HEK293 (cell line): ENCODE measurements at regions not wholly inside any gene's neighbourhood (a gene's known extent, or its start where the extent isn't known, plus 50 kb on each side); places are given as distances from the start of the nearest gene placed in this dataset.
"Not testable (repeated sequence)": the region's sequence is repeated elsewhere in the genome, so short reads cannot be mapped to it uniquely, and the experiment has no call there.

Experiments
- CTCF ChIA-PET: fragments of 350-600 bp; formaldehyde crosslinking; extraction: SDS; loops from one replicate; lab custom pipeline; 2021; ENCODE audit warnings: antibody characterized with exemption; lab: Yijun Ruan, JAX
- POLR2A ChIA-PET: fragments of 300-600 bp; formaldehyde crosslinking; extraction: SDS; loops from one replicate; lab custom pipeline; 2020; ENCODE audit warnings: antibody characterized with exemption, inconsistent platforms; lab: Yijun Ruan, JAX
- H3K27ac ChIP-seq: fragments of 200-500 bp; sonication (Bioruptor generic); 2 replicates; pipeline ENCODE4 v1.5.1; 2014; ENCODE audit warnings: low read depth, low read length, control low read depth, inconsistent platforms; ENCODE audit errors: extremely low read depth
- H3K36me3 ChIP-seq, 2 experiments: fragments of 200-500 bp in 1 of 2; sonication (Bioruptor generic) in 1 of 2; 1 replicate in 1 of 2; 2 replicates in 1 of 2; pipeline ENCODE4 v1.5.1; 2014 to 2017; ENCODE audit warnings: inconsistent platforms in 2 of 2, low read length in 2 of 2; ENCODE audit not compliant: control insufficient read depth in 2 of 2, insufficient read depth in 1 of 2
- H3K4me1 ChIP-seq: fragments of 200-500 bp; sonication (Bioruptor generic); 2 replicates; pipeline ENCODE4 v1.5.1; 2014; ENCODE audit warnings: mild to moderate bottlenecking, low read length, inconsistent platforms; ENCODE audit not compliant: control insufficient read depth, insufficient read depth
- H3K4me3 ChIP-seq: 2 replicates; pipeline ENCODE4 v1.5.1; 2011; ENCODE audit warnings: low read depth, mild to moderate bottlenecking, control low read depth, low read length, moderate library complexity
- H3K9me3 ChIP-seq: fragments of 200-500 bp; sonication (Bioruptor generic); 2 replicates; pipeline ENCODE4 v1.5.1; 2014; ENCODE audit warnings: low read depth, low read length, inconsistent platforms; ENCODE audit not compliant: control insufficient read depth, insufficient read depth
- HOXA7 ChIP-seq: sonication (generic); formaldehyde crosslinking; IDR thresholded peaks from 2 replicates; pipeline ENCODE4 v1.8.1; 2022; ENCODE audit warnings: missing genetic modification reagents, borderline replicate concordance
- HOXC10 ChIP-seq: sonication (generic); formaldehyde crosslinking; IDR thresholded peaks from 2 replicates; pipeline ENCODE4 v1.8.1; 2023; ENCODE audit warnings: mild to moderate bottlenecking, missing genetic modification reagents
- OSR2 ChIP-seq: fragments of 450-650 bp; formaldehyde crosslinking; IDR thresholded peaks from 2 replicates; pipeline ENCODE4 v1.5.1; 2016; ENCODE audit warnings: missing biosample characterization, missing genetic modification characterization
- PRDM1 ChIP-seq: fragments of 450-650 bp; formaldehyde crosslinking; IDR thresholded peaks from 2 replicates; pipeline ENCODE4; 2016; ENCODE audit warnings: missing biosample characterization, missing genetic modification characterization
- REST ChIP-seq: fragments of 450-650 bp; formaldehyde crosslinking; IDR thresholded peaks from 2 replicates; pipeline ENCODE4 v1.5.1; 2016; ENCODE audit warnings: missing biosample characterization, missing genetic modification characterization
- SCRT2 ChIP-seq: fragments of 450-650 bp; formaldehyde crosslinking; IDR thresholded peaks from 2 replicates; pipeline ENCODE4 v1.5.1; 2016; ENCODE audit warnings: missing biosample characterization, missing genetic modification characterization
- ZEB2 ChIP-seq: fragments of 450-650 bp; formaldehyde crosslinking; IDR thresholded peaks from 2 replicates; pipeline ENCODE4 v1.5.1; 2016; ENCODE audit warnings: missing biosample characterization, missing genetic modification characterization
- ZIC2 ChIP-seq: fragments of 450-650 bp; formaldehyde crosslinking; IDR thresholded peaks from 2 replicates; pipeline ENCODE4 v1.5.1; 2016; ENCODE audit warnings: missing biosample characterization, missing genetic modification characterization
- ZNF10 ChIP-seq: fragments of 450-650 bp; formaldehyde crosslinking; IDR thresholded peaks from 2 replicates; pipeline ENCODE4 v1.5.1; 2017; ENCODE audit warnings: missing biosample characterization, missing genetic modification characterization
- ZNF140 ChIP-seq: fragments of 450-650 bp; formaldehyde crosslinking; IDR thresholded peaks from 2 replicates; pipeline ENCODE4 v1.5.1; 2016; ENCODE audit warnings: missing biosample characterization, missing genetic modification characterization
- ZNF146 ChIP-seq: fragments of 450-650 bp; formaldehyde crosslinking; IDR thresholded peaks from 2 replicates; pipeline ENCODE4 v1.5.1; 2016; ENCODE audit warnings: missing biosample characterization, missing genetic modification characterization
- ZNF174 ChIP-seq: fragments of 450-650 bp; formaldehyde crosslinking; IDR thresholded peaks from 2 replicates; pipeline ENCODE4 v1.5.0; 2017; ENCODE audit warnings: missing biosample characterization, mild to moderate bottlenecking, missing genetic modification characterization
- ZNF18 ChIP-seq: fragments of 450-650 bp; formaldehyde crosslinking; IDR thresholded peaks from 2 replicates; pipeline ENCODE4 v1.5.1; 2016; ENCODE audit warnings: missing biosample characterization, missing genetic modification characterization
- ZNF223 ChIP-seq: fragments of 450-650 bp; formaldehyde crosslinking; IDR thresholded peaks from 2 replicates; pipeline ENCODE4 v1.5.1; 2016; ENCODE audit warnings: missing biosample characterization, missing genetic modification characterization
- ZNF311 ChIP-seq: fragments of 450-650 bp; formaldehyde crosslinking; IDR thresholded peaks from 2 replicates; pipeline ENCODE4 v1.5.1; 2017; ENCODE audit warnings: missing biosample characterization, missing genetic modification characterization, borderline replicate concordance
- ZNF37A ChIP-seq: fragments of 450-650 bp; IDR thresholded peaks from 2 replicates; pipeline ENCODE4 v1.5.1; 2018; ENCODE audit warnings: missing biosample characterization, missing genetic modification characterization
- ZNF416 ChIP-seq: fragments of 450-650 bp; formaldehyde crosslinking; IDR thresholded peaks from 2 replicates; pipeline ENCODE4 v1.5.1; 2016; ENCODE audit warnings: missing biosample characterization, missing genetic modification characterization
- ZNF426 ChIP-seq: fragments of 450-650 bp; formaldehyde crosslinking; IDR thresholded peaks from 2 replicates; pipeline ENCODE4 v1.5.1; 2017; ENCODE audit warnings: missing biosample characterization, missing genetic modification characterization, mild to moderate bottlenecking, inconsistent platforms, moderate library complexity
- ZNF473 ChIP-seq: fragments of 450-650 bp; formaldehyde crosslinking; IDR thresholded peaks from 2 replicates; pipeline ENCODE4 v1.5.1; 2017; ENCODE audit warnings: missing biosample characterization, missing genetic modification characterization
- ZNF624 ChIP-seq: fragments of 450-650 bp; formaldehyde crosslinking; IDR thresholded peaks from 2 replicates; pipeline ENCODE4 v1.5.1; 2017; ENCODE audit warnings: missing biosample characterization, missing genetic modification characterization
- ZNF626 ChIP-seq: fragments of 450-650 bp; sonication (Bioruptor Pico); formaldehyde crosslinking; IDR thresholded peaks from 2 replicates; pipeline ENCODE4 v1.5.1; 2018; ENCODE audit warnings: missing biosample characterization, missing genetic modification characterization, inconsistent platforms
- ZNF670 ChIP-seq: fragments of 450-650 bp; formaldehyde crosslinking; IDR thresholded peaks from 2 replicates; pipeline ENCODE4 v1.5.1; 2016; ENCODE audit warnings: missing biosample characterization, missing genetic modification characterization, low read depth
- ZNF707 ChIP-seq: fragments of 450-650 bp; formaldehyde crosslinking; IDR thresholded peaks from 2 replicates; pipeline ENCODE4 v1.5.1; 2016; ENCODE audit warnings: missing biosample characterization, missing genetic modification characterization
- ZNF747 ChIP-seq: fragments of 450-650 bp; formaldehyde crosslinking; IDR thresholded peaks from 2 replicates; pipeline ENCODE4 v1.5.1; 2016; ENCODE audit warnings: missing biosample characterization, missing genetic modification characterization
- ZNF76 ChIP-seq: fragments of 450-650 bp; formaldehyde crosslinking; IDR thresholded peaks from 2 replicates; pipeline ENCODE4; 2016; ENCODE audit warnings: low read depth, missing biosample characterization, missing genetic modification characterization, borderline replicate concordance
- ZNF785 ChIP-seq: fragments of 450-650 bp; formaldehyde crosslinking; IDR thresholded peaks from 2 replicates; pipeline ENCODE4 v1.5.1; 2016; ENCODE audit warnings: missing biosample characterization, missing genetic modification characterization
- ZNF830 ChIP-seq: fragments of 450-650 bp; IDR thresholded peaks from 2 replicates; pipeline ENCODE4 v1.5.0; 2018; ENCODE audit warnings: missing biosample characterization, missing genetic modification characterization, low read depth, mild to moderate bottlenecking, moderate library complexity
- ZSCAN16 ChIP-seq: fragments of 450-650 bp; formaldehyde crosslinking; IDR thresholded peaks from 2 replicates; pipeline ENCODE4 v1.5.1; 2016; ENCODE audit warnings: missing biosample characterization, missing genetic modification characterization
- ZSCAN18 ChIP-seq: fragments of 450-650 bp; formaldehyde crosslinking; IDR thresholded peaks from 2 replicates; pipeline ENCODE4 v1.5.1; 2016; ENCODE audit warnings: missing biosample characterization, missing genetic modification characterization
- ZSCAN30 ChIP-seq: fragments of 450-650 bp; IDR thresholded peaks from 2 replicates; pipeline ENCODE4 v1.5.1; 2018; ENCODE audit warnings: missing biosample characterization, mild to moderate bottlenecking, missing genetic modification characterization, moderate library complexity

GRCh38 chr5:36513647-36514046 is 92.8 kb upstream of the SLC1A3 start:
- peak; percentile 83 for TF ChIP-seq ZNF146 (tag by site-specific recombination)
- H3K9me3 ChIP-seq, H3K27ac ChIP-seq, H3K36me3 ChIP-seq, H3K4me3 ChIP-seq, H3K4me1 ChIP-seq, POLR2A ChIA-PET: not testable (repeated sequence)
- CTCF ChIA-PET: interaction anchor here (0.9 kb wide), 1 partner anchor 183 kb away, joined by 4 read pairs; no protein-coding TSS in a partner anchor

GRCh38 chr5:36519881-36520280 is 86.5 kb upstream of the SLC1A3 start:
- CTCF ChIA-PET: interaction anchor here (0.8 kb wide), 1 partner anchor 13 kb away, joined by 3 read pairs; no protein-coding TSS in a partner anchor
- TF ChIP-seq ZSCAN16 (tag by site-specific recombination): no peak
- TF ChIP-seq ZNF10 (tag by site-specific recombination): no peak
- TF ChIP-seq ZIC2 (tag by site-specific recombination): no peak
- TF ChIP-seq OSR2 (tag by site-specific recombination): no peak
- no peak for TF ChIP-seq ZNF18
- TF ChIP-seq HOXA7 (CRISPR knock-in tag): no peak
- TF ChIP-seq ZNF311 (tag by site-specific recombination): no peak
- no peak for TF ChIP-seq ZNF37A (tag by site-specific recombination)
- no peak for TF ChIP-seq ZSCAN30 (tag by site-specific recombination)
- no peak for TF ChIP-seq ZNF670
- TF ChIP-seq ZNF747 (tag by site-specific recombination): no peak
- TF ChIP-seq ZNF140 (tag by site-specific recombination): no peak
- TF ChIP-seq ZNF76: no peak
- no peak for TF ChIP-seq PRDM1 (tag by site-specific recombination)
- TF ChIP-seq ZNF426 (tag by site-specific recombination): no peak
- TF ChIP-seq HOXC10: no peak
- no peaks in the 10 kb centered on the region for H3K4me1 ChIP-seq
- no peak overlapping the region for H3K4me3 ChIP-seq
- POLR2A ChIA-PET: no interaction called here
- no peaks in the 10 kb centered on the region for H3K36me3 ChIP-seq
- H3K9me3 ChIP-seq: no peaks in the 10 kb centered on the region
- no peak overlapping the region for H3K27ac ChIP-seq

GRCh38 chr5:36521219-36521618 is 85.2 kb upstream of the SLC1A3 start:
- no peaks in the 10 kb centered on the region for H3K4me1 ChIP-seq
- ChIA-PET POLR2A (no interaction called here), CTCF (interaction anchor here (0.6 to 1.0 kb wide), 2 partner anchors 15 to 19 kb away, joined by 3 read pairs; no protein-coding TSS in a partner anchor)
- H3K27ac ChIP-seq: no peak overlapping the region
- no peaks in the 10 kb centered on the region for H3K36me3 ChIP-seq
- no peaks in the 10 kb centered on the region for H3K9me3 ChIP-seq
- H3K4me3 ChIP-seq: no peak overlapping the region
- TF ChIP-seq ZEB2 (no peak), ZNF473 (no peak), REST (tag by site-specific recombination) (no peak), ZNF785 (tag by site-specific recombination) (0 out of 2 replicates have a peak, but pooled peaks have one; percentile 56), ZNF624 (tag by site-specific recombination) (no peak), ZNF416 (tag by site-specific recombination) (no peak), ZNF223 (tag by site-specific recombination) (no peak), ZNF626 (tag by site-specific recombination) (no peak), ZNF830 (no peak), ZNF707 (no peak), ZNF174 (tag by site-specific recombination) (no peak), ZSCAN18 (tag by site-specific recombination) (peak; percentile 61), SCRT2 (tag by site-specific recombination) (no peak)
